GM21515 (cell line): ENCODE measurements at regions not wholly inside any gene's neighbourhood (a gene's known extent, or its start where the extent isn't known, plus 50 kb on each side); places are given as distances from the start of the nearest gene placed in this dataset.

ENCODE experiments used
- ATAC-seq: cut with Tn5 transposase; IDR thresholded peaks from one replicate; pipeline ENCODE4 v1.9.1; 2021; ENCODE audit not compliant: unreplicated experiment

- no peak for ATAC-seq
These were observed 304.1 kb downstream of the IPMK start for GRCh38 chr10:57963546-57963945.

GRCh38 chr10:57962839-57963238 lies 304.9 kb downstream of the IPMK start:
- ATAC-seq, result no peak

GRCh38 chr10:57961487-57961886 lies 306.2 kb downstream of the IPMK start:
- no peak for ATAC-seq

GRCh38 chr10:57960406-57960805 lies 307.3 kb downstream of the IPMK start:
- no peak for ATAC-seq

GRCh38 chr10:57959318-57960006 lies 308.2 kb downstream of the IPMK start:
- no peak for ATAC-seq

GRCh38 chr10:57955076-57955475 lies 312.6 kb downstream of the IPMK start:
- ATAC-seq, result no peak

GRCh38 chr10:57952741-57953140 lies 315.0 kb downstream of the IPMK start:
- no peak for ATAC-seq

GRCh38 chr10:57950442-57950974 lies 317.2 kb downstream of the IPMK start:
- no peak for ATAC-seq

GRCh38 chr10:57948796-57949195 lies 318.9 kb downstream of the IPMK start:
- no peak for ATAC-seq

GRCh38 chr10:57946833-57947232 lies 320.9 kb downstream of the IPMK start:
- ATAC-seq, result no peak

GRCh38 chr10:57943701-57944100 lies 324.0 kb downstream of the IPMK start:
- ATAC-seq, result no peak

GRCh38 chr10:57925045-57925444 lies 342.6 kb downstream of the IPMK start:
- no peak for ATAC-seq

GRCh38 chr10:57921140-57921539 lies 346.6 kb downstream of the IPMK start:
- no peak for ATAC-seq

- no peak for ATAC-seq
These were observed 347.8 kb downstream of the IPMK start for GRCh38 chr10:57919864-57920263.

- no peak for ATAC-seq
These were observed 350.7 kb downstream of the IPMK start for GRCh38 chr10:57917019-57917418.

- ATAC-seq, result no peak
These were observed 361.8 kb downstream of the IPMK start for GRCh38 chr10:57905861-57906260.

GRCh38 chr10:57905010-57905409 lies 362.7 kb downstream of the IPMK start:
- no peak for ATAC-seq

GRCh38 chr10:57898231-57898630 lies 369.5 kb downstream of the IPMK start:
- no peak for ATAC-seq

GRCh38 chr10:57897611-57898010 lies 370.1 kb downstream of the IPMK start:
- no peak for ATAC-seq

- no peak for ATAC-seq
These were observed 373.3 kb downstream of the IPMK start for GRCh38 chr10:57894361-57894760.

- no peak for ATAC-seq
These were observed 376.3 kb downstream of the IPMK start for GRCh38 chr10:57891201-57892006.

GRCh38 chr10:57890691-57891090 lies 377.0 kb downstream of the IPMK start:
- no peak for ATAC-seq
